DND-41 (cell line): ENCODE measurements at regions not wholly inside any gene's neighbourhood (a gene's known extent, or its start where the extent isn't known, plus 50 kb on each side); places are given as distances from the start of the nearest gene placed in this dataset.
"Not testable (repeated sequence)": the region's sequence is repeated elsewhere in the genome, so short reads cannot be mapped to it uniquely, and the experiment has no call there.

Source experiments
- ATAC-seq: fragments of 200-7000 bp; cut with Tn5 transposase; 3 replicates; pipeline ENCODE4 v1.9.1; 2021; ENCODE audit warnings: low read depth; ENCODE audit not compliant: insufficient read depth
- DNase-seq: peaks from one replicate; pipeline ENCODE4 v3.0.0-alpha.2; 2020
- H2AFZ ChIP-seq: 2 replicates; pipeline ENCODE4 v1.6.0; 2012; ENCODE audit warnings: low read depth, low read length
- H3K27ac ChIP-seq: 2 replicates; pipeline ENCODE4 v1.5.1; 2012; ENCODE audit warnings: low read length, inconsistent platforms
- H3K27me3 ChIP-seq: fragments of 200-600 bp; sonication (generic); 2 replicates; pipeline ENCODE4 v1.6.0; 2012; ENCODE audit warnings: low read length, mild to moderate bottlenecking, inconsistent platforms; ENCODE audit not compliant: insufficient read depth, poor library complexity
- H3K36me3 ChIP-seq: 2 replicates; pipeline ENCODE4 v1.5.1; 2012; ENCODE audit warnings: low read length, inconsistent platforms; ENCODE audit not compliant: insufficient read depth
- H3K4me1 ChIP-seq: 2 replicates; pipeline ENCODE4 v1.5.1; 2012; ENCODE audit warnings: mild to moderate bottlenecking, low read length; ENCODE audit not compliant: insufficient read depth
- H3K4me2 ChIP-seq: 2 replicates; pipeline ENCODE4 v1.6.0; 2012; ENCODE audit warnings: mild to moderate bottlenecking, moderate library complexity, low read length, inconsistent platforms; ENCODE audit not compliant: insufficient read depth
- H3K4me3 ChIP-seq, 2 experiments: fragments of 200-600 bp in 1 of 2; shearing (Covaris generic) in 1 of 2; 2 replicates each; pipeline ENCODE4 v1.5.1; 2012 to 2016; ENCODE audit warnings: inconsistent platforms in 2 of 2, low read length in 2 of 2, mild to moderate bottlenecking in 2 of 2, low read depth in 1 of 2, moderate library complexity in 1 of 2
- H3K79me2 ChIP-seq: 2 replicates; pipeline ENCODE4 v1.6.0; 2012; ENCODE audit warnings: low read length, inconsistent platforms; ENCODE audit not compliant: insufficient read depth
- H3K9ac ChIP-seq: 2 replicates; pipeline ENCODE4 v1.6.0; 2012; ENCODE audit warnings: low read depth, mild to moderate bottlenecking, inconsistent platforms, low read length, moderate library complexity
- H3K9me3 ChIP-seq: 2 replicates; pipeline ENCODE4 v1.5.1; 2012; ENCODE audit warnings: low read length, moderate library complexity, mild to moderate bottlenecking, inconsistent platforms; ENCODE audit not compliant: insufficient read depth, severe bottlenecking
- H4K20me1 ChIP-seq: 2 replicates; pipeline ENCODE4 v1.6.0; 2012; ENCODE audit warnings: low read length; ENCODE audit not compliant: insufficient read depth
- CTCF ChIP-seq: IDR thresholded peaks from 2 replicates; pipeline ENCODE4 v1.5.1; 2012; ENCODE audit warnings: borderline replicate concordance, low read length, moderate library complexity, mild to moderate bottlenecking; ENCODE audit not compliant: poor library complexity, severe bottlenecking; ENCODE audit errors: extremely low read depth
- EZH2 ChIP-seq: IDR thresholded peaks from 3 replicates; pipeline ENCODE4 v1.6.1; 2012; ENCODE audit warnings: borderline replicate concordance, low read depth, mild to moderate bottlenecking, moderate library complexity, low read length, inconsistent platforms; ENCODE audit not compliant: severe bottlenecking

DNA sequence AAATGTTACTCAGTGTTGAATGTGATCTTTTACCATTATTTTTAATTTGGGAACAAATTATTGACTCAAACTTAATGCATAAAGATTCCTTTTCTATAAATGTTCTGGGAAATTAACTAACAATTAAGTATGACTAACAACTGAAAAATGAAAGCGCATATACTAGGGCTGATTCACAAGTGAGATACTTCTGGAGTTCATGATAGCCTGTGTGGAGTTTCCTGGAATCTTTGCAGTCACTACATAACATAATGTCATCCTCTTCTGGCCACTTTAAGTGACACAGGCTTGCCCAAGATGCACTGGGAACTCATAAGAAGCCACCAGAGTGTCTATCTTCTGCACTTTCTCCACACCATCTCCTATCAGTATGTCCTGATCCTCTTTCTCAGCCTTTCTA is 450.3 kb upstream of the CDH11 start:
- Histone ChIP-seq H3K4me2 (no peak overlapping the region), H3K27me3 (no peaks in the 10 kb centered on the region), H3K9ac (no peak overlapping the region), H3K79me2 (no peaks in the 10 kb centered on the region), H3K4me3 (no peak overlapping the region), H3K4me1 (no peaks in the 10 kb centered on the region), H4K20me1 (no peaks in the 10 kb centered on the region), H3K27ac (no peak overlapping the region), H2AFZ (no peak overlapping the region), H3K36me3 (no peaks in the 10 kb centered on the region), H3K9me3 (no peaks in the 10 kb centered on the region)
- ATAC-seq = no peak
- DNase-seq = no peak
- no peak for TF ChIP-seq EZH2
- no peak for TF ChIP-seq CTCF

GRCh38 chr16:65570261-65570660 is 448.4 kb upstream of the CDH11 start:
- Histone ChIP-seq H3K27me3 (no peaks in the 10 kb centered on the region), H3K36me3 (no peaks in the 10 kb centered on the region), H3K4me3 (no peak overlapping the region), H3K27ac (no peak overlapping the region), H3K4me1 (no peaks in the 10 kb centered on the region), H3K79me2 (no peaks in the 10 kb centered on the region), H3K4me2 (no peak overlapping the region), H3K9ac (no peak overlapping the region), H4K20me1 (no peaks in the 10 kb centered on the region), H2AFZ (no peak overlapping the region), H3K9me3 (no peaks in the 10 kb centered on the region)
- ATAC-seq (no peak), DNase-seq (no peak)
- TF ChIP-seq EZH2 (no peak), CTCF (no peak)

DNA sequence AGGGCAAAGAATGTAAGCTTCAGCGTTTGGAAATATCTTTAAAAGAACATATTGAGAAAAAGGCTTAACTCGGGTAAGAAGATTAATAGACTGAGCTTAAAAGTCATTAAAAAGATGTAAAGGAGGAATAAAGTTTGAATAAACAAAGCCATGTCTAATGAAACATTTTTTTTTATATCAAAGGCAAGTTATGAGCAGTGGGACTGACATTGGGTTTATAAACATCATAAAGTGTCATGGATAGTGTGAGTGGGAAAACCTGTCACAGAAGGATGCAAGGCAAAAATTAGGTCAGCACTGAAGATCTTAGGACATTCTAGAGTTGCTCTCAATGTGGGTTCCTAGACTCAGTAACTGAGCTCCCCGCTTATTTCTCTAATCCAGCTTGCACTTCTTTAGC is 438.0 kb upstream of the CDH11 start:
- Histone ChIP-seq H2AFZ (no peak overlapping the region), H3K27me3 (no peaks in the 10 kb centered on the region), H3K27ac (no peak overlapping the region), H3K9me3 (no peaks in the 10 kb centered on the region), H3K4me3 (no peak overlapping the region), H3K4me2 (no peak overlapping the region), H3K36me3 (no peaks in the 10 kb centered on the region), H3K9ac (no peak overlapping the region), H3K4me1 (no peaks in the 10 kb centered on the region), H4K20me1 (no peaks in the 10 kb centered on the region), H3K79me2 (no peaks in the 10 kb centered on the region)
- ATAC-seq (no peak), DNase-seq (no peak)
- no peak for TF ChIP-seq EZH2
- TF ChIP-seq CTCF = no peak

DNA sequence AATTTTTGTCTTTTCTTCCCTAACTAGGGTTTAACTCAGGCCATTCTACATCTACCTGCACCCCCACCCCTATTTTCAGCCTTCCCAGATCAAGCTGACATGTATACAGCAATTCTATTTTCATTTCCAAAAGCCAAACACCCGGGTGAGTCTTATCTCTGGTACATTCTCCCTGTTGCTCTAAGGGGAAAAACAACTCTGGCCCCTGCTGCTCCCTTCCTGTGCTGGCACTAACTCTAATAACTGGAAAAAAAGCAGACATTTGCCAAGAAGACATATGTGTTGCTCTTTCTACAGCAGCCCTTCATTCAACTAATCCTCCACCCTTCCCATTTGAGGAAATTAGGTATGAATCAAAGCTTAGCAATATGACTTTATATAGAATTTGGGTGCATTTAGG is 427.8 kb upstream of the CDH11 start:
- H3K27me3 ChIP-seq, H3K9ac ChIP-seq, H3K9me3 ChIP-seq, H3K27ac ChIP-seq, H2AFZ ChIP-seq, H3K36me3 ChIP-seq, H3K4me3 ChIP-seq, H3K4me2 ChIP-seq, H3K79me2 ChIP-seq, H3K4me1 ChIP-seq, ATAC-seq, H4K20me1 ChIP-seq, DNase-seq: not testable (repeated sequence)
